ENCODE measurements at regions not wholly inside any gene's neighbourhood (a gene's known extent, or its start where the extent isn't known, plus 50 kb on each side); places are given as distances from the start of the nearest gene placed in this dataset.

DNA sequence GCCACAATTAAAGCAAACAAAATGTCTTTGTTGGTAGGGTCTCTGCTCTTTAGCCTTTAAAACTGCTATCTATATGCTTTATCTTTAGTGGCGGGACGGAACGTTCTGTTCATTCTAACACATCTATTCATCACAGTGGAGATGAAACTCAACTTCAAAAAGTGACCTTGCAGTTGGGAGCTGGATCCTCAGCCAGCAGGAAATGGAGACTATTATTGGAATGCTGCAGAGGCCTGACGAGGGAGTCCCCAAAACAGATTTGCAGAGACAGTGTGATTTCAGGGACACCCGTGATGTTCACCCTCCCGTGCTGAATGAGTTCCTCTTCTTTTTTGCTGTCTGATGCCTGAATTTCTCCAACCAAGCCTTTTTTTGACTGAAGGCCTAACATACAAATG lies 306.0 kb upstream of the SHH start:
- no peak for DNase-seq

DNA sequence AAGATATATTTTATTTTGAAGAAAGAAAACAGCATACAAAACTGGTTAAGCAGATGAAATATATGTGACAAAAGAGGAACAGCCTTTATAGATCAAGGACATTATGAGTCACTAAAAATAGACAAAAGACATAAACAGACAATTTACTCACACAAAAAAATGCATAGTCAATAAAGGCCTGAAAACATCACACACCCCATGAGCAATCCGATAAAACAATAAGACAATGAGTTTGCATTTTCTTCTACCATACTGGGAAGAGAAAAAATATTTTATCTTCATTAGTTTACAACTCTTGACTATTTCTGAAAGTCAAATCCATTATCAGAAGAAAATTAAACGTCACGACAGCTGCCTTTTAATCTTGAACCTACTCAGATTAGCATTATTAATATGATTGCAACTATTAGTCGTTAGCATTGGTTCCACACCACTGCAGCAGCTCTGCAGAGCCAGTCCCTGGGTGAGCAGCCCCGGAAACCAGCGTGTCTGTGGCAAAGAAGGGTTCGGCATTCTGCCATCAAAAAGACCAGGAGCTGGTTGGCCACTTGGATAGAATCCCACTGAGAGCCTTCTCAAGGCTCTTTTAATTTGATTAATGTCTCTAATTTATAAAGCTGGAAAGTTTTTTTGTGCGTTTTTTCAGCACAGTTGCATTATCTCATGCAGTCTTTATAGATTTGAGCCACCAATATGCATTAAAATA lies 305.4 kb upstream of the SHH start:
- DNase-seq = no peak

DNA sequence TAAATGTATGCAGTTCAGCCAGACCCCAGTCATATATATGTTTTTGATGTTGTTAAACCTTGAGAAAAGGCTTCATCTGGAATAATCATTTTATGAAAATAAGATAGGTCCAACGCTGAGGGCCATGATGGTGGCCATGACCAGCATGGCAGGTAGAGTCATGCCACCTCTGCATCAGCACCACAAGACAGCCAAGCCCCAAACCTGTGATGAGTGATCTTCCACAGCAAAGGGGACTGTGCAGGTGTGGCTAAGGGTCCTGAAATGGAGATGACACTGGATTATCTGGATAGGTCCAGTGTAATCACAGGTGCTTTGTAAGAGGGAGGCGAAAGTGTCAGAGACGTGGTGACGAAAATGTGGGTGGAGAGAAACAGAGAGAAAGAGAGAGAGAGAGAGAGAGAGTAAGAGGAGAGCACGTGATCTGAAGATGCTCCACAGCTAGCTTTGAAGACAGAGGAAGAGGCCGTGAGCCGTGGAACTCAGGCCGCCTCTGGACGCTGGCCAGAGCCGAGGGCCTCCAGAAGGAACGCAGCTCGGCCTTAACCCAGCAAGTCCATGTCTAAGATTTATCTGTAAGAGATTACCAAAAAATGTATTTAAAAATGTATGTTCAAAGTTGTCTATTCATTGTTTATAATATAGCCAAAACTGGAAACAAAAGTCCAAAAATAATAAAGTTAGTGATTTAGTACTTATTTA lies 304.4 kb upstream of the SHH start:
- no peak for DNase-seq

GRCh38 chr7:156115582-156115981 lies 303.3 kb upstream of the SHH start:
- DNase-seq = no peak

GRCh38 chr7:156113731-156114130 lies 301.5 kb upstream of the SHH start:
- no peak for DNase-seq

DNA sequence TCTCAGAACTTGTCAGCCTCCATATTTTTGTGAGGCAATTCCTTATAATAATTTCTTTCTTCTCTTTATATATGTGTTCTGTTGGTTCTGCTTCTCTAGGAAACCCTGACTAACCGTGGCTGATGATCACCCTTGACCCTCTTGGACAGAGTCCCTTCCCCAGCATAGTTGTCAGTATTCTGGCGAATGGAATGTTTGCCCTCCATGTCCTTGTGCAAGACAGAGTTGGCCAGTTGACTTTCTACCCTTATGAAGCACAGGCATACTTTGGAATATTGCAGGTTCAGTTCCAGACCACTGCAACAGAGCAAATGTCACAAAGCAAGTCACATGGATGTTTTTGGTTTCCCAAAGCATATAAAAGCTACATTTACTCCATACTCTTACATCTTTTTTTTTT lies 297.7 kb upstream of the SHH start:
- DNase-seq = no peak

GRCh38 chr7:156109076-156109475 lies 296.8 kb upstream of the SHH start:
- no peak for DNase-seq

DNA sequence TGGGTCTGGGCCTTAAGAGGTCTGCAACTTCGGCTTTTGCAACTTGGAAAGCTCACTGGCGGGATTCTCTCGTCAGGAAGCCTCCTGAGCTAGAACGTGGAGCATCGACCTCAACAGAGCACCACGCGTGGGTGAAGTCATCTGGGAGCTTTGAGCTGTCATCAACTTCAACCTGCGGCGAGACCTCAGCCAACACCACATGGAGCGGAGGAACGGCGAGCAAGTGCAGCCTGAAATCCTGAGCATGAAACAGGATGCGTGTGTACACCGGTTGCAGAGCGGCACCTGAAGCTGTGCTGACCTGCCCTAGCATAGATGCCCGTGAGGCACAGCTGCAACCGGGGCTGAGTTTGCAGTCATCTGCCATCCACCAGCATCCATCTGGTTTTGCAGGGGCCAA lies 295.7 kb upstream of the SHH start:
- no peak for DNase-seq

DNA sequence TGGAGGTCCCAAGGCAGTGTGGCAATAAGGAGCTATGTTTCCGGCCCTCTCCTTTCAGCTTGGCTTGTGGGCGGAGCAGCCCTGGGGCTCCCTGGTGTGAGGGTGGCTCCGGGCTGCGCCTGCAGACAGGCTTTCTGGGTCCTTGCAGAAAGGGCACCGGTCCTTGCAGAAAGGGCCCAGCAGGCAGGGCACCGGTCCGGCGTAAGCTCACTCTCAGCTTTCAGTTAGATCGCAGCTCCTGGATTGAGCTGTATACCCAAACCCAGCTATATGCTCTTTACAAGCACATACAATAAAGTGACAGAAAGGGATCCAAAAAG lies 293.8 kb upstream of the SHH start:
- DNase-seq = no peak

DNA sequence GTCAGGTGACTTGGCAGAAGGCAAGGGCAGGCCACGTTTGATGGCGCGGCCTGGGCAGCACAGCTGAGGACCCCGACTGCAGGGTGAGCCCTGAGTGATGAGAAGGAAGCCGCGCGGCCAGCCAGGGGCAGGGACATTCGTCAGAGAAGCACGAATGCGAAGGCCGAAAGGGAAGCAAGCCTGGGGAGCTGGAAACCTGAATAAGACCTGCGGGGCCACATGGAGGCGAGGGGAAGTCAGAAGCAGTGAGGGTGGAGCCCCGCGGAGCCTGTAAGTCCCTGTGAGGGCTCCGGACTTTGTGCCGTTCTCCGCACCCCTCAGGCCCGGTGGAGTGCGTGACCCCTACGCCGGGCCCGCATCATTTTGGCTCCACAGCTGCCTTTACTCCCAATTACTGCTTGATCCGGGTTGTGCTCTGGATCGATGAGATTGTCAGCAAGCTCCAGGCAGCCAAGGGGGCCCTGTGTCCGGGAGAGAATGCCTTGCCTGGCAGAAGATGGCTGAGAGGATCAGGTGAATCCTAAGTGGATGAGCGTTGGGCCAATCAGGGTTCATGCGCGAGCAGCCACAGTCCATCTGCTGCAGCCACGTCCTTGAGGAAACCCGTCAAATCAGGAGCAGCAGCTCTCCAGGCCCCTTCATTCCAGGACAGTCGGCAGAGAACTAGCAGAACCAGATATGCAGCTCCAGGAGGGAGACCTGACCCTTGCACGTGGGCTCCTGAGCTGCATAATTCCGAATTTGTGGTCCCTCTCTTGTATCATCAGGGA lies 293.3 kb upstream of the SHH start:
- peak; percentile 28 for DNase-seq

- DNase-seq = no peak
These were observed 292.5 kb upstream of the SHH start for GRCh38 chr7:156104501-156105336.

DNA sequence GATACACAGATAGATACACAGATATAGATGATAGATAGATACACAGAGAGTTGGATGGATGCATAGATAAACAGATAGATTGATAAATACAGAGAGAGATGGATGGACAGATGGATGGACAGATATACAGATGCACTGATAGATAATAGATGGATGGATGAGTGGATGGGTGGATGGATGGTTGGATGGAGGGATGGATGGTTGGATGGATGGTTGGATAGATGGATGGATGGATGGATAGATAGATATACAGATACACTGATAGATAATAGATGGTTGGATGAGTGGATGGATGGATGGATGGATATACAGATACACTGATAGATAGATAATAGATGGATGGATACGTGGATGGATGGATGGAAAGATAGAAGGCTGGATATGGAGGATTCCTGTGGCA lies 290.0 kb upstream of the SHH start:
- DNase-seq = no peak

DNA sequence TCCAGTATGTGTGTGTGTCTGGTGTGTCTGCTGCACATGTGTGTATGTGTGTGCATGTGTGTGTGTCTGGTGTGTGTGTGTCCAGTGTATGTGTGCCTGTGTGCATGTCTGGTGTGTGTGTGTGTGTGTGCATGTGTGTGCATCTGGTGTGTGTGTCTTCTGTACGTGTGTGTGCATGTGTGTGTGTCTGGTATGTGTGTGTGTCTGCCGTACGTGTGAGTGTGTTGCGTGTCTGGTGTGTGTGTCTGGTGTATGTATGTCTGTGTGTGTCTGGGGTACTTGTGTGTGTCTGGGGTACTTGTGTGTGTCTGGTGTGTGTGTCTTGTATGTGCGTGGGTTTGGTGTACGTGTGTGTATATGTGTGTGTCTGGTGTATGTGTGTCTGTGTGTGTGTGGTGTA lies 289.1 kb upstream of the SHH start:
- no peak for DNase-seq

- no peak for DNase-seq
These were observed 287.8 kb upstream of the SHH start for GRCh38 chr7:156100086-156100485.

- no peak for DNase-seq
These were observed 286.8 kb upstream of the SHH start for GRCh38 chr7:156099085-156099484.

DNA sequence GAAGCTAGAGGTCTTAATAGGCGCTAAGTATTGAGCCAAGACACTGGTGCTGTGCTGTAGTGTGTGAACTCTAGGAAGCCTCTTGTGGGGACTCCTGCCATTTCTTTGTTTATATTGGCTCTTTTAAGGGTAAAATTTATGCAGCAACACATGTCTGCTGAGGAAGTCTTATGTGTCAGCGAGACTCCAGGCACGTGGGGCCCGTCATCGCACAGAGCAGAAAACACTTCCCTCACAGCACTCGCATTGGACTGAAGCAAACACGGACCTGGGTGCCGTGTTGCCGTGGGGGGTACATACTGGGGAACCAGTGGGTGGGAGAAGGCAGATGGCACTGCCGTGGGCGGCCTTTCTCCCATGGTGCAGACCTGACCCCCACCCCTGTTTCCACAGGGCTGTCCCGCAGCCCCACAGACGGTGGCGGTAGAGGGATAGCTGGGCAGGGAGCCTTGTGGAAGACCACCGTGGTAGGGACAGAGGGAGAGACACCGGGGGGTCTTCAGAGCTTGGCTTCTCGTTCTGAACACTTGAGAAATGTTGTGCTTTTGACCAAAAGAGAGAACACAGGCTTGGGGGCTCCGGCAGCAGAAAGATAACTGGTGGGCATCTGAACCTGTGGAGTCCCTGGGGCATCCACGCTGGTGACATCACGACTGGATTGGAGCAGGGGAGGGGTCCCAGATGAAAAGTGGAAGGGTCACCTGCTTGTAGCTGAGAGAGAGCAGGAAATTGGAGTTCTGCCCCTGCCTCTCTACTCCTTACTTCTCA lies 284.7 kb upstream of the SHH start:
- DNase-seq = no peak

GRCh38 chr7:156095908-156096539 lies 283.8 kb upstream of the SHH start:
- no peak for DNase-seq

GRCh38 chr7:156094350-156095146 lies 282.3 kb upstream of the SHH start:
- DNase-seq = no peak

GRCh38 chr7:156092307-156092706 lies 280.0 kb upstream of the SHH start:
- no peak for DNase-seq

- DNase-seq = no peak
These were observed 279.3 kb upstream of the SHH start for GRCh38 chr7:156091519-156092080.

GRCh38 chr7:156090988-156091387 lies 278.7 kb upstream of the SHH start:
- no peak for DNase-seq
